ENCODE measurements at regions not wholly inside any gene's neighbourhood (a gene's known extent, or its start where the extent isn't known, plus 50 kb on each side); places are given as distances from the start of the nearest gene placed in this dataset.

DNA sequence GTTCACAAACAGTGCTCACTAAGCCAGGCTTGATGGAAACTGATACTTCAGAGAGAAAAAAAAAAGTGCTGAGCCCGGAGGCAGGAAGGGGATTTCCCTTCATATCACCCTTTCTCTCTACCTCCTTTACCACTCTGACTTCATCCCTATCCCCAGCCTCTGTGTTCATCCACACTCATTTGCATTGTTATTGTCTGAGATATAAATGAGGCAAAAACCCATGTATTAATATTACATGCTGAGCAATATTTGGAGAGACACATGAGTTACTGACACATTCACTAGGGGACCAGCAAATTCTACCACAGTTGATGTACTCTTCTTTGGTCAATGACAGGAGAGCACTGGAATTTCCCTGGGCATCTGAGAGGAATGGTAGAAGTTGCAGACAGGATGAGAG, 175.8 kb downstream of the TNFSF18 start:
- no peak overlapping the region for H3K27ac ChIP-seq (ENCODE audit: insufficient read length, low read depth, low read length)
- no peak overlapping the region for H2AFZ ChIP-seq (ENCODE audit: low read length)
- Mint-ChIP-seq H3K27me3 (ENCODE audit: low read depth) (no peaks in the 10 kb centered on the region), H3K4me1 (no peaks in the 10 kb centered on the region), H3K27ac (no peak overlapping the region), H3K36me3 (ENCODE audit: insufficient read depth in 1 of 3, low read depth in 3 of 3) (no peaks in the 10 kb centered on the region), H3K9me3 (peaks cover 3 to 5% of the 10 kb centered on the region in 2 experiments; a peak in 2 of 5 replicates), H3K4me3 (no peak overlapping the region)
- H3K23me2 ChIP-seq (ENCODE audit: insufficient read length, low read depth, low read length, poor library complexity, severe bottlenecking), result no peaks in the 10 kb centered on the region
- H3K4me1 ChIP-seq (ENCODE audit: insufficient read depth, low read length), result no peaks in the 10 kb centered on the region
- H2AK5ac ChIP-seq (ENCODE audit: insufficient read length, low read length), result no peak overlapping the region
- H3K4ac ChIP-seq (ENCODE audit: low read depth, low read length), result no peak overlapping the region
- H3T11ph ChIP-seq (ENCODE audit: low read length), result no peak overlapping the region
- no CpG with 5 or more reads among the region's 1 CpG for WGBS (ENCODE audit: extremely low coverage, insufficient read length, low lambda C conversion rate)
- H2BK120ac ChIP-seq (ENCODE audit: low read depth, low read length, poor library complexity, severe bottlenecking), result no peak overlapping the region
- H2BK15ac ChIP-seq (ENCODE audit: low read depth, low read length), result no peak overlapping the region
- H3K9me3 ChIP-seq (ENCODE audit: control insufficient read depth, low read depth, low read length), result no peaks in the 10 kb centered on the region
- no peak overlapping the region for H3K4me2 ChIP-seq (ENCODE audit: insufficient read depth, insufficient read length, low read length)
- H2BK12ac ChIP-seq (ENCODE audit: insufficient read length, low read depth, low read length), result no peak overlapping the region
- no peak for DNase-seq
- H3K23ac ChIP-seq (ENCODE audit: insufficient read length, low read depth, low read length), result no peak overlapping the region
- no peak overlapping the region for H4K91ac ChIP-seq (ENCODE audit: insufficient read length, low read depth, low read length)
- H3K9ac ChIP-seq (ENCODE audit: extremely low read depth, insufficient read length, low read length), result no peak overlapping the region
- H3K27me3 ChIP-seq (ENCODE audit: insufficient read depth, low read length), result no peaks in the 10 kb centered on the region
- H2BK20ac ChIP-seq (ENCODE audit: low read depth, low read length, poor library complexity, severe bottlenecking), result no peak overlapping the region
- no peak overlapping the region for H3K14ac ChIP-seq (ENCODE audit: insufficient read depth, low read length)
- no peak overlapping the region for H3K18ac ChIP-seq (ENCODE audit: insufficient read length, low read depth, low read length)
- no peak overlapping the region for H4K8ac ChIP-seq (replicated peaks; ENCODE audit: insufficient read length, low read depth, low read length)
- no peaks in the 10 kb centered on the region for H4K20me1 ChIP-seq (ENCODE audit: control insufficient read depth, insufficient read depth, insufficient read length)
- H3K56ac ChIP-seq (ENCODE audit: insufficient read length, low read depth, low read length), result no peak overlapping the region
- no peaks in the 10 kb centered on the region for H3K79me1 ChIP-seq (ENCODE audit: insufficient read depth, low read depth, low read length, poor library complexity, severe bottlenecking)
- H3K79me2 ChIP-seq (ENCODE audit: insufficient read depth, low read length), result no peaks in the 10 kb centered on the region
- TF ChIP-seq, protein P1, sequence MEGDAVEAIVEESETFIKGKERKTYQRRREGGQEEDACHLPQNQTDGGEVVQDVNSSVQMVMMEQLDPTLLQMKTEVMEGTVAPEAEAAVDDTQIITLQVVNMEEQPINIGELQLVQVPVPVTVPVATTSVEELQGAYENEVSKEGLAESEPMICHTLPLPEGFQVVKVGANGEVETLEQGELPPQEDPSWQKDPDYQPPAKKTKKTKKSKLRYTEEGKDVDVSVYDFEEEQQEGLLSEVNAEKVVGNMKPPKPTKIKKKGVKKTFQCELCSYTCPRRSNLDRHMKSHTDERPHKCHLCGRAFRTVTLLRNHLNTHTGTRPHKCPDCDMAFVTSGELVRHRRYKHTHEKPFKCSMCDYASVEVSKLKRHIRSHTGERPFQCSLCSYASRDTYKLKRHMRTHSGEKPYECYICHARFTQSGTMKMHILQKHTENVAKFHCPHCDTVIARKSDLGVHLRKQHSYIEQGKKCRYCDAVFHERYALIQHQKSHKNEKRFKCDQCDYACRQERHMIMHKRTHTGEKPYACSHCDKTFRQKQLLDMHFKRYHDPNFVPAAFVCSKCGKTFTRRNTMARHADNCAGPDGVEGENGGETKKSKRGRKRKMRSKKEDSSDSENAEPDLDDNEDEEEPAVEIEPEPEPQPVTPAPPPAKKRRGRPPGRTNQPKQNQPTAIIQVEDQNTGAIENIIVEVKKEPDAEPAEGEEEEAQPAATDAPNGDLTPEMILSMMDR (conservative IDR thresholded peaks at IDR 0.05), result no peak
- H2BK5ac ChIP-seq (ENCODE audit: insufficient read length, low read length), result no peak overlapping the region
- H4K5ac ChIP-seq (ENCODE audit: insufficient read length, low read depth, low read length), result no peak overlapping the region

All from H9 (cell line).